HEK293T (cell line): ENCODE measurements at regions not wholly inside any gene's neighbourhood (a gene's known extent, or its start where the extent isn't known, plus 50 kb on each side); places are given as distances from the start of the nearest gene placed in this dataset.

Source experiments
- CTCF ChIA-PET: fragments of 350-600 bp; formaldehyde crosslinking; extraction: SDS; loops from one replicate; lab custom pipeline; 2021; ENCODE audit warnings: antibody characterized with exemption, inconsistent platforms; lab: Yijun Ruan, JAX
- POLR2A ChIA-PET: fragments of 350-600 bp; formaldehyde crosslinking; extraction: SDS; loops from one replicate; lab custom pipeline; 2020; ENCODE audit warnings: antibody characterized with exemption, inconsistent platforms; lab: Yijun Ruan, JAX
- DNase-seq: peaks from one replicate; pipeline ENCODE4 v3.0.0; 2012; ENCODE audit warnings: mixed read lengths; ENCODE audit errors: extremely low spot score
- ARNT ChIP-seq: fragments of 450-650 bp; IDR thresholded peaks from 2 replicates; pipeline ENCODE4 v1.6.1; 2017; ENCODE audit warnings: mild to moderate bottlenecking
- BHLHE40 ChIP-seq: fragments of 450-650 bp; IDR thresholded peaks from 2 replicates; pipeline ENCODE4 v1.6.1; 2016; ENCODE audit warnings: mild to moderate bottlenecking, moderate library complexity, borderline replicate concordance
- CTBP1 ChIP-seq: fragments of 450-650 bp; IDR thresholded peaks from 2 replicates; pipeline ENCODE4 v1.6.1; 2016; ENCODE audit warnings: borderline replicate concordance
- ELF4 ChIP-seq: fragments of 450-650 bp; IDR thresholded peaks from 2 replicates; pipeline ENCODE4 v1.6.1; 2017; ENCODE audit warnings: antibody characterized with exemption
- FOXA1 ChIP-seq: fragments of 450-650 bp; IDR thresholded peaks from 2 replicates; pipeline ENCODE4 v1.6.1; 2016; ENCODE audit warnings: mild to moderate bottlenecking
- FOXK2 ChIP-seq: fragments of 450-650 bp; IDR thresholded peaks from 2 replicates; pipeline ENCODE4 v1.6.1; 2016; ENCODE audit warnings: mild to moderate bottlenecking
- FOXM1 ChIP-seq: fragments of 450-650 bp; IDR thresholded peaks from 2 replicates; pipeline ENCODE4 v1.6.1; 2017; ENCODE audit warnings: mild to moderate bottlenecking, borderline replicate concordance
- HDGF ChIP-seq: fragments of 450-650 bp; IDR thresholded peaks from 2 replicates; pipeline ENCODE4 v1.6.1; 2017; ENCODE audit warnings: antibody characterized with exemption, borderline replicate concordance
- L3MBTL2 ChIP-seq: fragments of 450-650 bp; conservative IDR thresholded peaks from 2 replicates; pipeline ENCODE4 v1.6.1; 2016; ENCODE audit warnings: mild to moderate bottlenecking
- LEF1 ChIP-seq: fragments of 450-650 bp; IDR thresholded peaks from 2 replicates; pipeline ENCODE4 v1.6.1; 2017; ENCODE audit warnings: mild to moderate bottlenecking, borderline replicate concordance
- NFRKB ChIP-seq: fragments of 450-650 bp; IDR thresholded peaks from 2 replicates; pipeline ENCODE4 v1.6.1; 2016; ENCODE audit warnings: mild to moderate bottlenecking, moderate library complexity
- SP1 ChIP-seq: fragments of 450-650 bp; IDR thresholded peaks from 2 replicates; pipeline ENCODE4 v1.6.1; 2017
- SUZ12 ChIP-seq: fragments of 450-650 bp; IDR thresholded peaks from 2 replicates; pipeline ENCODE4 v1.6.1; 2016; ENCODE audit warnings: mild to moderate bottlenecking
- TARDBP ChIP-seq: fragments of 450-650 bp; IDR thresholded peaks from 2 replicates; pipeline ENCODE4 v1.6.1; 2016
- ZNF384 ChIP-seq: fragments of 450-650 bp; IDR thresholded peaks from 2 replicates; pipeline ENCODE4 v1.6.1; 2016
- TF ChIP-seq, protein P1 (sequence below): fragments of 450-650 bp; IDR thresholded peaks from 2 replicates; pipeline ENCODE4 v1.6.1; 2016

DNA sequence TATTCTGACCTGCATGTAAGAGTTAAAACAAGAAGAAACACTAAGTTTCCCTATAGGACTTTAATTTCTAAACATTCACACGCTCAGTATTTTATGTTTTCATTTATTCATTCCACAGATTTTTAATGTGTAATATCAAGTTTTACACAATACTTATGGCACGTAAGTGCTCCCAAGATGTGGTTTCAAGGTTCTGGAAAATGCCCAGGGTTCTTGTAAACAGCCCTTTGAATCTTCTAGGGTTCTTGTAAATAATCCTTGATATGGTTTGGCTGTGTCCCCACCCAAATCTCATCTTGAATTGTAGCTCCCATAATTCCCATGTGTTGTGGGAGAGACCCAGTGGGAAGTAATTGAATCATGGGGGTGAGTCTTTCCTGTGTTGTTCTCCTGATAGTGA, 383.0 kb downstream of the TXNL1 start:
- DNase-seq = no peak
- ChIA-PET CTCF (no interaction called here), POLR2A (no interaction called here)
- TF ChIP-seq ELF4 (no peak), HDGF (no peak), CTBP1 (no peak), NFRKB (no peak), TARDBP (no peak), FOXK2 (no peak), BHLHE40 (no peak), SUZ12 (no peak), ARNT (no peak), LEF1 (no peak), ZNF384 (no peak), L3MBTL2 (no peak), FOXM1 (no peak), SP1 (no peak), FOXA1 (no peak)
- TF ChIP-seq, protein P1, sequence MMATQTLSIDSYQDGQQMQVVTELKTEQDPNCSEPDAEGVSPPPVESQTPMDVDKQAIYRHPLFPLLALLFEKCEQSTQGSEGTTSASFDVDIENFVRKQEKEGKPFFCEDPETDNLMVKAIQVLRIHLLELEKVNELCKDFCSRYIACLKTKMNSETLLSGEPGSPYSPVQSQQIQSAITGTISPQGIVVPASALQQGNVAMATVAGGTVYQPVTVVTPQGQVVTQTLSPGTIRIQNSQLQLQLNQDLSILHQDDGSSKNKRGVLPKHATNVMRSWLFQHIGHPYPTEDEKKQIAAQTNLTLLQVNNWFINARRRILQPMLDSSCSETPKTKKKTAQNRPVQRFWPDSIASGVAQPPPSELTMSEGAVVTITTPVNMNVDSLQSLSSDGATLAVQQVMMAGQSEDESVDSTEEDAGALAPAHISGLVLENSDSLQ = no peak

DNA sequence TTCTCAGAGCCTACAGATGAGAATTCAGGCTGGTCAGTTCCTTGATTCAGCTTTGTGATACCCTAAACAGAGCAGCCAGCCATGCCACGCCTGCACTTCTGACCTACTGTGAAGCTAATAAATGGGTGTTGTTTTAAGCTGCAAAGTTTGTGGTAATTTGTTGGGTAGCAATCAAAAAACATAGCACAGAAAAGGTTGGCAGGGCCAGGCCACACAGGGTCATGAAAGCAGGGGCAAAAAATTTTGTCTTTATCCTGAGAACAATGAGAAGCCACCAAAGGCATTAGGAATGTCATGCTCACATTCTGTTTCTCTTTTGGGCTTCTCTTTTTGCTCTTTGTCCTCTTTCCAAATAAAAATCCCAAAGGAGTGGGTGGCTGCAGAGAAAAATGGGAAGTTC, 385.9 kb downstream of the TXNL1 start:
- TF ChIP-seq L3MBTL2 (no peak), ELF4 (no peak), NFRKB (no peak), BHLHE40 (no peak), FOXK2 (no peak), CTBP1 (no peak), SUZ12 (no peak), HDGF (no peak), ARNT (no peak), SP1 (no peak), FOXM1 (no peak), LEF1 (no peak)
- TF ChIP-seq, protein P1 = no peak
- ChIA-PET CTCF (no interaction called here), POLR2A (no interaction called here)
- DNase-seq = no peak

DNA sequence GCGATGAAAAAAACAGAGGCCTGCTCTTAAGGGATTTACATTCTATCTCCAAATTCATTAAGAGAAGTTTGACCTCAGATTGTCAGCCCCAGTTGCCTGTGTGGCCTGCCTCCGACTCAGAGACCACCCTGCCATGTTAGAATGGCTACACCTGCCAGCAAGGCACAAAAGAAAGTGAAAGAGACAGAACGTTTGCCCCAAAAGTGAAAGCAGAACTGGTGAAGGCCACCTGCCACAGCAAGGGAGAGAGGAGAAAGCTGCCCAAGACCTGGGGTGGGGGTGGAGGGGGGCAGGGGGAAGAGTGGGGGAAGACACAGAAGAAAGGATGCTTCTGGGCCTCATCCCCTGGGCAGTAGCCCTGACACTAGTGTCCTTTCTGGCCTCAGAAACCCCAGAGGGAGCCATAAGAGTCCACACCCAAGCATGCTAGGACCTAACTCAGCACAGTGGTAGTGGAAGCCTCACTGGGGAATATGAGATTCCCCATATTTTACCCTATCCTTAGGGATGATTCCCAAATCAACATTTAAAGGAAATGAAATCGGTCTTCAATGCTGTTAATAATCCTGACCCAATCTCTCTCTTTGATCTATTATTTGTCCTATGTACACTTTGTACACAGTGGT, 389.7 kb downstream of the TXNL1 start:
- DNase-seq = no peak
- CTCF ChIA-PET = interaction anchor here (0.6 kb wide), 1 partner anchor 240 kb away, joined by 3 read pairs; no protein-coding TSS in a partner anchor
- POLR2A ChIA-PET = no interaction called here

DNA sequence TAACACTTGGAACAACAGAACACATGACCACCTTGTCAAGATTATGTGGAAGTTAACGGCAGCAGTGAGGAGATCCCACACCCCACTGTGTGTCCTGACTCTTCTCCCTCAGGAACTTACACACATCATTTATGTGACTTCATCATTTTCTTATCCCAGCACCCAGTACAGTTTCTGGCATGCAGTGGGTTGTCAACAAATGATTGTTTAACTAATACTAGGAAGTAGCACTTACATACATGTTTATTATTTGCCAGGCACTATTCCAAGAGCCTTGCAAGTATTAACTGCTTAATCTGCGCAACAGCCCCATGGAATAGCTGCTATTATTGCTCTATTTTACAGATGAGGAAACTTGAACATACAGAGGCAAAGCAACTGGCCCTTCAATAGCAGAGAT, 391.5 kb downstream of the TXNL1 start:
- DNase-seq = no peak
- ChIA-PET CTCF (no interaction called here), POLR2A (no interaction called here)
- TF ChIP-seq LEF1 (no peak), CTBP1 (no peak), FOXA1 (no peak), TARDBP (no peak), SUZ12 (no peak), L3MBTL2 (no peak), ZNF384 (no peak), FOXK2 (no peak), ARNT (no peak), HDGF (no peak), FOXM1 (no peak), ELF4 (no peak), BHLHE40 (no peak)
- TF ChIP-seq, protein P1 = no peak

More for the DNA sequence above, 389.7 kb downstream of the TXNL1 start:
- no peak for TF ChIP-seq L3MBTL2
- TF ChIP-seq SP1 = no peak
- TF ChIP-seq TARDBP = no peak
- no peak for TF ChIP-seq ZNF384
- TF ChIP-seq NFRKB = no peak
- no peak for TF ChIP-seq BHLHE40
- TF ChIP-seq SUZ12 = no peak
- TF ChIP-seq FOXK2 = no peak
- no peak for TF ChIP-seq FOXA1
- TF ChIP-seq FOXM1 = no peak
- TF ChIP-seq CTBP1 = no peak
- TF ChIP-seq, protein P1 = no peak
- TF ChIP-seq HDGF = no peak
- no peak for TF ChIP-seq LEF1
- no peak for TF ChIP-seq ELF4
- no peak for TF ChIP-seq ARNT
